ENCODE measurements at regions not wholly inside any gene's neighbourhood (a gene's known extent, or its start where the extent isn't known, plus 50 kb on each side); places are given as distances from the start of the nearest gene placed in this dataset.

DNA sequence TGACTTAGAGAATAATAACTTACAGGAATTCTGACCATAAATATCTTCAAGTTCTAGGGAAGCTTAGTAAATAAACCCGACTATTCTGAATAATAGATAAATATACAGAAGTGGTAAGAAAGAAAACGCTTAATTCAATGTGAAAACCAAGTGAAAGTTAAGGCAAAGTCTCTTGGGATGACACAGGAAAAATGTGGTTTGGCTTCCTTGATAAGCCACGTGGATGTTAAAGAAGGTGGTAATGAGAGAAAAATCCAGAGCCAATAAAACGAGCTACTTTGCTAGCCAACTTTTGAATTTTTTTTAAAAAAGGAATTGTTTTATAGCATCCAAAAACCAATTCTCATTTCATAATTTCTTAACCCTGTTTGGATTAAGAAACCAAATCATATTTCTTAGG, 166.2 kb upstream of the VRK2 start (continued):
- TF ChIP-seq BRCA1 (IDR thresholded peaks at IDR 0.05; ENCODE audit: low read depth, low read length) (no peak), TBP (IDR thresholded peaks at IDR 0.05; ENCODE audit: low read depth, low read length) (no peak), TAF7 (optimal IDR thresholded peaks at IDR 0.05; ENCODE audit: borderline replicate concordance, low read depth, low read length) (no peak), SIN3A (conservative IDR thresholded peaks at IDR 0.05 in 1 of 2, IDR thresholded peaks at IDR 0.05 in 1 of 2; ENCODE audit: low read depth in 1 of 2, low read length in 2 of 2) (no peak), TCF12 (IDR thresholded peaks at IDR 0.05; ENCODE audit: low read depth, low read length) (no peak)

Measured in H1 (cell line).